ENCODE measurements at regions not wholly inside any gene's neighbourhood (a gene's known extent, or its start where the extent isn't known, plus 50 kb on each side); places are given as distances from the start of the nearest gene placed in this dataset.

DNA sequence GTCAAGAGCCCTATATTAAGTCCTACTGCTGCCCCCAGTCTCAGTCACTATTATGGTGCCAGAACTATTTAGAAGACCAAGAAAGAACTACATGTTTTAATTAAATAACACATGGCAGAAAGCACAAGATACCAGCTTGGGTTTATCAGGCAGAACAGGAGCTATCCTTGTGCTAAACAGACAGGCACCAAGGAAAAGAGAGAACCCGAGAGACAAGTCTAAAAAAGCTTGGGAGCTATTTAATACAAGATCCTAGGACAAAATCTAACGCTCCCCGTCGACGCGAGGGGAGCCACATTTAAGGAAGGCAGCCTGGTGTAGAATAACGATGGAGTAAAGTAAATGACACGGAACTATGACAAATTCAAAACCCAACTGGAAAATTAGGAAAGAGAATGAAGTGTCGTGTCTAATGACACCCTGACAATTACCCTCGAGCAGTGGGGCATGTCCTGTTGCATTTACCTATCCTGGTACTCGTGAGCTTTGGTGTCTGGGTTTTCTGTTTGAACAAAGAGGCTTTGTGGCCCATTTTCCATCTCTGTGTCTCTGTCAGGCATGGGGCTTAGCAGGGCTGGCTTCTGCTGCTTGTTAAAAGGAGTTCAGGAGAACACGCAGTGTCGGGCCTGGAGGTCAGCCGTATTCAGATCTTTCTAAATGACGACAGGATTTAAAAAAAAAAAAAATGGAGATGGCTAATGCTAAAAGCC, 140.6 kb downstream of the ETNK1 start:
- Histone ChIP-seq H3K36me3 (replicated peaks in 1 of 2; ENCODE audit: control extremely low read depth in 1 of 2, control insufficient read depth in 1 of 2, extremely low read depth in 1 of 2, insufficient read depth in 2 of 2, low read length in 1 of 2) (no peaks in the 10 kb centered on the region), H3K79me2 (ENCODE audit: control insufficient read depth, insufficient read depth, low read length) (no peaks in the 10 kb centered on the region), H3K9me3 (ENCODE audit: control extremely low read depth in 1 of 3, control insufficient read depth in 2 of 3, insufficient read depth in 1 of 3, low read length in 2 of 3) (no peaks in the 10 kb centered on the region), H3K4me1 (ENCODE audit: control insufficient read depth in 2 of 2, insufficient read depth in 2 of 2, low read length in 2 of 2) (no peaks in the 10 kb centered on the region), H4K20me1 (ENCODE audit: control insufficient read depth, insufficient read depth, low read length, poor library complexity, severe bottlenecking) (no peaks in the 10 kb centered on the region), H3K27ac (ENCODE audit: low read length in 2 of 2) (no peak overlapping the region), H3K9ac (ENCODE audit: low read length) (no peak overlapping the region), H3K27me3 (replicated peaks in 1 of 4; ENCODE audit: control extremely low read depth in 1 of 4, control insufficient read depth in 3 of 4, insufficient read depth in 4 of 4, low read length in 3 of 4) (no peaks in the 10 kb centered on the region), H3K4me3 (ENCODE audit: control extremely low read depth in 1 of 5, extremely low read depth in 1 of 5, insufficient read depth in 1 of 5, low read depth in 2 of 5, low read length in 4 of 5) (no peak overlapping the region), H2AFZ (ENCODE audit: insufficient read depth, low read depth, low read length, poor library complexity, severe bottlenecking) (no peak overlapping the region), H3K4me2 (replicated peaks; ENCODE audit: low read depth, low read length, poor library complexity, severe bottlenecking) (no peak overlapping the region)
- intact Hi-C loops (cut with micrococcal nuclease) = no loop called here
- WGBS (ENCODE audit: insufficient coverage) = 90% methylated on average over 9 of the region's 15 CpGs
- DNase-seq (no peak), ATAC-seq (ENCODE audit: low read depth) (no peak)
- CTCF ChIA-PET = no interaction called here
- Mint-ChIP-seq H3K4me1 (no peaks in the 10 kb centered on the region), H3K9me3 (ENCODE audit: insufficient read depth) (no peaks in the 10 kb centered on the region), H3K27me3 (no peaks in the 10 kb centered on the region), H3K4me3 (no peak overlapping the region), H3K27ac (no peak overlapping the region)
- TF ChIP-seq, protein P1, sequence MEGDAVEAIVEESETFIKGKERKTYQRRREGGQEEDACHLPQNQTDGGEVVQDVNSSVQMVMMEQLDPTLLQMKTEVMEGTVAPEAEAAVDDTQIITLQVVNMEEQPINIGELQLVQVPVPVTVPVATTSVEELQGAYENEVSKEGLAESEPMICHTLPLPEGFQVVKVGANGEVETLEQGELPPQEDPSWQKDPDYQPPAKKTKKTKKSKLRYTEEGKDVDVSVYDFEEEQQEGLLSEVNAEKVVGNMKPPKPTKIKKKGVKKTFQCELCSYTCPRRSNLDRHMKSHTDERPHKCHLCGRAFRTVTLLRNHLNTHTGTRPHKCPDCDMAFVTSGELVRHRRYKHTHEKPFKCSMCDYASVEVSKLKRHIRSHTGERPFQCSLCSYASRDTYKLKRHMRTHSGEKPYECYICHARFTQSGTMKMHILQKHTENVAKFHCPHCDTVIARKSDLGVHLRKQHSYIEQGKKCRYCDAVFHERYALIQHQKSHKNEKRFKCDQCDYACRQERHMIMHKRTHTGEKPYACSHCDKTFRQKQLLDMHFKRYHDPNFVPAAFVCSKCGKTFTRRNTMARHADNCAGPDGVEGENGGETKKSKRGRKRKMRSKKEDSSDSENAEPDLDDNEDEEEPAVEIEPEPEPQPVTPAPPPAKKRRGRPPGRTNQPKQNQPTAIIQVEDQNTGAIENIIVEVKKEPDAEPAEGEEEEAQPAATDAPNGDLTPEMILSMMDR (IDR thresholded peaks at IDR 0.05) = no peak
- TF ChIP-seq EZH2 (IDR thresholded peaks at IDR 0.05; ENCODE audit: borderline replicate concordance, insufficient read depth, low read depth, low read length, poor library complexity, severe bottlenecking) = no peak
- POLR2A ChIA-PET = no interaction called here

DNA sequence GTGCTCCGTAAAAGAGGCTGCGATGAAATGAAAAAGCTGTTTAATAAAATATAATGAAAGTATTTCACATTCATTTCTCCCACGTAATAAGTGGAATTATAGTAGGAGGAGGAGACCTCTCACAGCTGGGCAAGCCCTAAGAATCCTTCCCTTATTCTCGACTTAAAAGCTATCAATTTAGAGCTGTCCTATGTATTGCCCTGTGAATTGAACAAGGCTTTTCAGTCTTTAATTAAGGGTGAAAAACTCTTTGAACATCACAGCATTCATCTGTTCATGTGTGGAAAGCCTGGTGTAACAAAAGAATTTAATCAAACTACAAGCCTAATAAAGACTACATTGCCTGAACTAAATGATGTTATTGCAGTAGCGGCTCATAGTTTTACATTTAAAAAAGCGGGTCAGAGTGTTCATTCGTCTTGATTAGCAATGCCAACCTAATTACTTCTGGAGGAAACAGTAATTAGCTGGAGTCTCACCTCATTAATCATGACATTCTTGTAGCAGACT, 142.0 kb downstream of the ETNK1 start:
- intact Hi-C loops (cut with micrococcal nuclease) = no loop called here
- TF ChIP-seq, protein P1 (IDR thresholded peaks at IDR 0.05) = no peak
- no peak for TF ChIP-seq EZH2 (IDR thresholded peaks at IDR 0.05; ENCODE audit: borderline replicate concordance, insufficient read depth, low read depth, low read length, poor library complexity, severe bottlenecking)
- ATAC-seq (ENCODE audit: low read depth) (no peak), DNase-seq (no peak)
- no peaks in the 10 kb centered on the region for H3K9me3 Mint-ChIP-seq (ENCODE audit: insufficient read depth)
- no peak overlapping the region for H3K27ac Mint-ChIP-seq
- no peaks in the 10 kb centered on the region for H3K4me1 ChIP-seq (ENCODE audit: control insufficient read depth in 2 of 2, insufficient read depth in 2 of 2, low read length in 2 of 2)
- no peak overlapping the region for H3K4me3 Mint-ChIP-seq
- H3K4me2 ChIP-seq (replicated peaks; ENCODE audit: low read depth, low read length, poor library complexity, severe bottlenecking) = no peak overlapping the region
- H3K27me3 Mint-ChIP-seq = no peaks in the 10 kb centered on the region
- H3K9ac ChIP-seq (ENCODE audit: low read length) = no peak overlapping the region
- no peaks in the 10 kb centered on the region for H3K27me3 ChIP-seq (replicated peaks in 1 of 4; ENCODE audit: control extremely low read depth in 1 of 4, control insufficient read depth in 3 of 4, insufficient read depth in 4 of 4, low read length in 3 of 4)
- H2AFZ ChIP-seq (ENCODE audit: insufficient read depth, low read depth, low read length, poor library complexity, severe bottlenecking) = no peak overlapping the region
- H3K79me2 ChIP-seq (ENCODE audit: control insufficient read depth, insufficient read depth, low read length) = no peaks in the 10 kb centered on the region
- H3K36me3 ChIP-seq (replicated peaks in 1 of 2; ENCODE audit: control extremely low read depth in 1 of 2, control insufficient read depth in 1 of 2, extremely low read depth in 1 of 2, insufficient read depth in 2 of 2, low read length in 1 of 2) = no peaks in the 10 kb centered on the region
- 100% methylated on average over 2 of the region's 7 CpGs for WGBS (ENCODE audit: insufficient coverage)
- H3K9me3 ChIP-seq (ENCODE audit: control extremely low read depth in 1 of 3, control insufficient read depth in 2 of 3, insufficient read depth in 1 of 3, low read length in 2 of 3) = no peaks in the 10 kb centered on the region
- no peaks in the 10 kb centered on the region for H3K4me1 Mint-ChIP-seq
- no peak overlapping the region for H3K27ac ChIP-seq (ENCODE audit: low read length in 2 of 2)
- no peak overlapping the region for H3K4me3 ChIP-seq (ENCODE audit: control extremely low read depth in 1 of 5, extremely low read depth in 1 of 5, insufficient read depth in 1 of 5, low read depth in 2 of 5, low read length in 4 of 5)
- ChIA-PET CTCF (no interaction called here), POLR2A (no interaction called here)
- H4K20me1 ChIP-seq (ENCODE audit: control insufficient read depth, insufficient read depth, low read length, poor library complexity, severe bottlenecking) = no peaks in the 10 kb centered on the region

All from B cell (primary cell).